ENCODE measurements at regions not wholly inside any gene's neighbourhood (a gene's known extent, or its start where the extent isn't known, plus 50 kb on each side); places are given as distances from the start of the nearest gene placed in this dataset.
A peak's percentile ranks its signal among the peaks of the same experiment; 100 is the strongest.

DNA sequence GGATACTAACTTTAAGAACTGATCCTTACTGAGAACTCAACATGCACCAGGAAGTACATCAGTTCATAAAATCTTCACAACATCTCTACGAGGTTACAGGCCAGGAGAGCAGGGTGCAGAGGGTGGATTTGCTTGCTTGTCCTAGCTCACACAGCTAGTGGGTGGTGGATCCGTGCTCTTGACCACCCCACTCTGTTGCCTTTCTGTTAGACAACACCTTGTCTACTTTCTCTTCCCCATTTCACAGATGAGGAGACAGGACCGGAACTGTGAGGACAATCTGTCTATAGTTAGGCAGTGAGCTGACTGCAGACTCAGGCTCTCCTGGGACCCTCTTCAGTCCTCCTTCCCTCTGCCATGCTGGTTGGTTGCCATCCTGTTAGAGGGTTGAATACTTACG lies 221.7 kb upstream of the TLE3 start:
- no peak for DNase-seq

DNA sequence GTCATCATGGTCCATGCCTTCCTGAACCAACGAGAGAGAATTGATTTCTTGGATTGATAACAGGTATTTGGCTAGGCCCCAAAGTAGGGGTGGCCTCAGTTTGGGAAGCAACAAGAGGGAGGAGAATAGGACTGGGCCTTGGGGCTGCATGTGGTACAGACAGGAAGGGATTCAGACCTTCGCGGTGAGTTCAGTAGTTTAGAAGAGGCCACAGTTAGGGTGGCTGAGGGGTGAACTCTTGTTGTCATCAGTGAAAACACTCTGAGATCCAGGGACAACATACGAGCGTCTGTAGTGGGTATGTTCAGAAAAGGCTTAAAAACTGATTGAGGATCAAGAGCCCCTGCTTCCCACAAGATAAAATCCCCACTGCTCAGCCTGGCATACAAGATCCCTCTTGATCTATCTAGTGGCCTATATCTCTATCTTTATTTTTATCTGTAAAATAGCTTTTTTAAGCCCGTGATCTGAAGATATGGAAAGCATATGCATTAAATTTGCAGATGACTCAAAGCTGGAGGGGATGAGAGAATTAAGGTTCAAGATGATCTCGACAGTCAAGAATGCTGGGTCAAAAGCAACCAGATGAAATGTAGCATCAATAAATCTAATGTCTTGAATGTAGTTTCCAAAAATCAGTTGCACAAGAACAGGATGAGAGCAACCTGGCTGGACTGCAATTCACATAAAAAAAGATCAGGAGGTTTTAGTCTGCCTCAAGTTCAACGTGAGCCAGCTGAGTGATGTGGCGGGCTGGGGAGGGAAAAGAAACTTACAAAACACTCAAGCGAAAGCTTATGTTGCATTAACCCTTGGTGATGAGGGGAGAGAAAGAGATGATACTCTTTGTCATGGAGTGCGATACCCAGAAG lies 221.1 kb upstream of the TLE3 start:
- DNase-seq = no peak

DNA sequence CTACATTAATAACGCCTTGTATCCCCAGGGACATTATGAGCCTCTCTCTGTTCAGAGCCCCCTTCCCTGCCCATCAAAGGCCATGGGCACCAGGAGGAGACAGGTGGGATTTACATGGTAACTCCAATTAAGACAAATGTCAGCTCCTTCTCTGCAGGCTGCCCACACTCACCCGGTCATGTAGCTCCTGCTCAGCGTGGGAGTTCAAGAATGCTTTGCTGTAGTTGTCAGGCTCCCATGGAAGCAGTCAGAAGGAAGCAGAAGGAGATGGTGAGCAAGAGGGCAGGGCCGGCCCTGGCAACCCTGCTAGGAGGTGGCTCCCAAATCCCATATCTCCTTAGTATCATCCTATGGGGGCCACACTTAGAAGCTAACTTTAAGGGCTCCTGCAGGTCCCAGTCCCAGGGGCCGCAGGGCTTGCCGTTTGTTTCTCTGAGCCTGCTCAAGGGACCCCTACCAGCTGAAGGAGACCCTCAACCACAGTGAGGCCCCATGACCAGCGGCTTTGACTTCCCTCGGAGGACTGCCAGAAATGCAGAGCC lies 218.4 kb upstream of the TLE3 start:
- no peak for DNase-seq

DNA sequence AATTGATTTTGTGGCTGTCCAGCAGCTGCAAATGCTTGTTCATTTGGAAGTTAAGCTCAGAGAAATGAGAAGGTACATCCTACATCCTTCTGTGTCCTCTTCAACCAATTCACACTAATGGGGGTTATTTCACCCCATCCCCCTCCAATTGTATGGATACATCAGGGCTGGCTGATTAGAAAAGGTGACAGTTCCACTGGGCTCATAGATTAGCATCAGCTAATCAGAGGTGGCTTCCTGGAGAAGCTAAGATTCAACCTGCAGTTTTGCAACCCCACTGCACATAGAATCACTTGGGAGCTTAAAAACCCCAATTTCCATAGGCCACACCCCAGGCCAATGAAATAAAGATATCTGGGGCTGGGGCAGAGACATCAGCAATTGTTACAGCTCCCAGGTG lies 217.7 kb upstream of the TLE3 start:
- DNase-seq = no peak

DNA sequence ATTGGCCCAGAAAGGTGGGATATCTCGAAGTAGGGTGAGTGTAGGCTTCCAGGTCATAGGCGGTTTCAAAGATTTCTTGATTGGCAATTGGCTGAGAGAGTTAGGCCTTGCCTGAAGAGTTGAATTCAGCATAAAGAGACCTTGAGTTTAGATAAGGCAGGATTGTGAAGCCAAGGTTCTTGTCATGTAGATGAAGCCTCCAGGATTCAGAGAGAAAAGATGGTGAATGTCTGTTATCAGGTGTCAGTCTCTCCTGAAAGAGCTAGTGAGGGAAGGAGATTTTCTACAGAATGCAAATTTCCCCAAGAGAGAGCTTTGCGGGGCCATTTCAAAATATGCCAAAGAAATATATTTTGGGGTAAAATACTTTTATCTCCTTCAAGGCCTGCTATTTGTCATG lies 217.0 kb upstream of the TLE3 start:
- no peak for DNase-seq

DNA sequence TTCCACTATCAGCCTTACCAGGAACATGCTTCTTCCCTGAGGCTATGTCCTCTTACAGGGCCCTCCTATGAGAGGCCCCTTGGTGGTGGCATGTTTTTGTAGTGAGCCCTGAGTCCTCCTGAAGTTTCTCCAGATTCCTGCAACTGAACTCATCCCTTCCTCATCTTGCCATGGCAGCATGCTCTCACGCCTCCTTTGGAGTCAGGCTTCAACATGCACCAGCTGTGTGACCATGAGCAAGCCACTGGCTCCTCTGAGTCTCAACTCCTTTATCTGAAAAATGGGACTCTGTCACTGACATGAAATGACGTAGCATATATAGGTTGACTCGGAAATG lies 216.3 kb upstream of the TLE3 start:
- no peak for DNase-seq

DNA sequence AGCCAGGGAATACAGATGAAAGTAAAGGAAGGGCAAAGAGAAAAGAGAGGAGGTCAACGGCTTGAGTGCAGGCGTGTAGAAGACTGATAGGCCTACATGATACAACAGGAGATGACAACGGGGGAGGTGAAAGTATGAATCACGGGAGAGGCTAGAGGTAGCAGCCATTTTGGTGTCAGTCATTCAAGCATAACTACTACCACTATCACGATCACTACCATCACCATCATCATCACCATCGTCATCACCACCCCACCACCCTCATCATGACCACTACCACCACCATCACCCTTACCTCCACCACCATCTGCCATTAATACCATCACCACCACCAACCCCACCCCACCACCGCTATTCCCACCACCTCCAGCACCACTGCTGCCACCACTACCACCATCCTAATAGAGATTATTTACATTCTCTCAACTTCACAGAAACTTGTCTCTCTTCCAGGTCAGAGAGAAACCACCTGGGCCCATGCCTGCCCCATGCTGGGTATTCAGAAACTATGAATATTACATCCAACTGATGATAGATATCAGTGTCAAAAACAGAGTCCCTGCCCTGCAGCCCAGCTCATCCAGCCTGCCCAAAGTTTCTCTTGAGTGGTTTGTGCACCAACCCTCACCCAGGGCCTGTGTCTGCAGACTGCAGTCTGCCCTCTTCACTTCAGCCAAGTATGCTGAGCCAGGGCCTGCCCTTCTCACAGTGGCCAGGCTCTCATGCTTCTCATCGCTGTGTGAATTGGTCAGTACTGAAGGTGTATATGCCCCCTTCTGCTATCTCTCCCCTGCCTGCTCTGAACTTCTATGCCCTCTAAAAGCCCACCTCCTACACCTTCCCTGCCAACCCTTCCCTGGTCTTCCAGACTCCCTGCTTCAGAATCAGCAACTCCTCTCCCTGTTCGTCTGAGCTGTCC lies 215.6 kb upstream of the TLE3 start:
- no peak for DNase-seq

DNA sequence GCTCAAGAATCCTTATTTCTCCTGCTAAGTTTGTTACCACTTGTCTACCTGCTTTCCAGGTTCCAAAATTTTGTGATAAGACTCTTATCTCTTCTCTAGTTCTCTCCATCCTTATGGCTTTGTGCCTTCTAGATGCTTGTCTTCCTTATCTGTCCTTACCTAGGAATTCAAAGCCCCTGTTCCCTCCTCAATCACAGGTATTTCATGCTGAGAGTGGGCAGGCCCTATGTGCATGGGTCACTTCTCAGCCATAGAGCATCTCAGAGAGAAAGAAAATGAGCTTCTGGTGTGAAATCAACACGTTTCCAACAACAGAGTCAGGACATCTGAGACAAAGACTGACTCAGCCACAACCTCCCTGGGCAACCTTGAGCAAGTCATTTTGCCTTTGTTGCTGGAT lies 214.1 kb upstream of the TLE3 start:
- DNase-seq = no peak

DNA sequence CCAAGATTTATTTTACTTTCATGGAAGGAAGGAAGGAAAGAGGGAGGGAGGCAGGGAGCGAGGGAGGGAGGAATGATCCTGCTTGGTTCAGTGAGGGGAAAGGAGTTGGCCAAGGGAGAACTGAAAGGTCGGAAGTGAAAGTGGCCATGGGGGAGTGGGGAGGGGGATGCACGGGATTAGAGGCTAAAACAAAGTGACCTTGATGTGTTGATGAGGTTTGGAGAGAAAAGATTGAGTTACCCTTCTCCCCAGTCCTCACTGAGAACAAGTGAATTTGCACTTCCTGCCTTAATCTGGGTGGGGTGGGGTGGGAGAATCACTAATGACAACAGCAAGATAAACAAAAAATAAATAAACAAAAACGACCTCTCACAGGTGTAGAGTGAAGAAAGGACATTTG lies 212.0 kb upstream of the TLE3 start:
- no peak for DNase-seq

DNA sequence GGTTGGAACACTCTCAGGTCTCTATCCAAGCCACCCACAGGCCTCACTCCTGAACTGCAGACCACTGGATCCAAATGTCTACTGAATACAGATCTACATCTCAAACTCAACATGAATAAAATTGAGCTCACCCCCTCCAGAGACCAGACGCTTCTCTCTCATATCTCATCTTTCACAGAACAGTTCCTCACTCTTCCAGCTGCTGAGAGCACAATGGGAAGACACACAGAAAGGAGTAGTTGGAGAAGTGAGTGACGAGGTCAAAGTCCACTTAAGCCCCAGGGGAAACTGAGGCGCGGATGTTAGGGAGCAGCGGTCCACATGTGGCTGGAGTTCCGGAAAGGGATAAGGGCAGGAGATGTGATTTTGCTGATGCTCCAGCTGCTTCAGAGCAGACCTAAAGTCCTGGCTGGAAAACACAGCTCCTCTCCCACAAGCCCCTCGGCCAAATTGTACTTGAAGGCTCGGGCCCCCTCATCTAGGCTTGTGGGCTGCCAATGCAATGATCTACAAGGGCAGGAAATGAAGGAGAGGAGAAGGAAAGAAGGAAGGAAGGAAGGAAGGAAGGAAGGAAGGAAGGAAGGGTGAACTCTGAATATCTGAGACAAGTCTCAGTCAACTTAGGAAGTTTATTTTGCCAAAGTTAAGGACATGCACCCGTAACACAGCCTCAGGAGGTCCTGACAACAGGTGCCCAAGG lies 211.2 kb upstream of the TLE3 start:
- DNase-seq = no peak

DNA sequence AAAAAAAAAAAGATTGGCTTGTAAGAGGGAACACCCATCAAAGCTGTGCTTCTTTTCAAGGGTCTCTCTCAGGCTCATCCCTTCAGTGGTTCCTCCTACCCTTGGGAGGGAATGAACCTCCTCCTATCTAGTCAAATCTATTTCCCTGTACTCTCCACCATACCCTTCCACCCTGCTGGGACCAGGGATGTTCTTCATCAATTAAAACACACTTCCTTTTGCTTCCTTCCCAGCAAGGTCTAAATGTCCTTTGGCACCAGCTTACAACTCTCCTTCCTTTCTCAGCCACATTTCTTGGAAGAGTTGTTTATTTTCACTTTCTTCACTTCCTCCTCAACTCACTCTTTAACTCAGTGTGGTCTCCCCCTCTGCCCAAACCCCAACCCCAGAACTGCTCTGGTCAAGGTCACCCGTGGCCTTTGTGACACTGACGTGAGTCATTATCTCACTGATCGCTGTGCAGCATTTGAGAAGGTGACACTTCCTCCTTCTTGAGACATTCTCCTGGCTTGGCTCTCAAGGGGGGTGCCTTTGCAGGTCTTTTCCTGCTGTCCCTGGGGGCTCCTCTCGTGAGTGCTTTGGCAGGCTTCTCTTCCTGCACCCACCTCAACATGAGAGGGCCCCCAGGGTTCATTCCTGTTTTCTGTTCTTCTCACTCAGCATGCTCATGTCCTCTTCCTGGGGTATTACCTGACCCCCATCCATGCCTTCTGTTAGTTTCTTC lies 210.5 kb upstream of the TLE3 start:
- peak in 1 of 5 donors; percentile 19 for DNase-seq

DNA sequence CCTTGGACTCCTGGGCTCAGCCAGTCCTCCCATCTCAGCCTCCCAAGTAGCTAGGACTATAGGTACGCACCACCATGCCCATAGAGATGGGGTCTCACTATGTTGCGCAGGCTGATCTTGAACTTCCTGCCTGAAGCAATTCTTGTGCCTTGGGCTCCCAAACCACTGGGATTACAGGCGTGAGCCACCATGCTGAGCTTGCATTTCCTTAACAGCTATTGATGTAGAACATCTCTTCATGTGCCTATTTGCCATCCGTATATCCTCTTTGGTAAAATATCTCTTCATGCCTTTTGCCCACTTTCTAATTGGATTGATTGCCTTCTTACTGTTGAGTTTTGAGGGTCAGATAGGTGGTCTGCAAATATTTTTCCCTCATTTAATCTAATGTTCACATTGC lies 208.9 kb upstream of the TLE3 start:
- DNase-seq = no peak

DNA sequence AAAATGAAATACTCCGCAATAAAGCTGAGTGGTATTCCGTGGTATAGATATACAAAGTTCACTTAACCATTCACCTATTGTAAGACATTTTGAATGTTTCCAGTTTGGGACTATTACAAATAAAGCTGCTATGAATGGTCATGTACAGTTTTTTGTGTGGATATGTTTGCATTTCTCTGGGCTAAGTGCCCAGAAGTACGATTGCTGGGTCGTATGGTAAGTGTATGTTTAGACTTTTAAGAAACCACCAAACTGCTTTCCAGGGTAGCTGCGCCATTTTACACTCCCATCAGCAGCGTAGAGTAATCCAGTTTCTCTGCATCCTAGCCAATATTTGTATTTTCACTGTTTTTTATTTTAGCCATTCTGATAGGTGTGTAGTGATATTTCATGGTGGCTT lies 208.4 kb upstream of the TLE3 start:
- DNase-seq = no peak

DNA sequence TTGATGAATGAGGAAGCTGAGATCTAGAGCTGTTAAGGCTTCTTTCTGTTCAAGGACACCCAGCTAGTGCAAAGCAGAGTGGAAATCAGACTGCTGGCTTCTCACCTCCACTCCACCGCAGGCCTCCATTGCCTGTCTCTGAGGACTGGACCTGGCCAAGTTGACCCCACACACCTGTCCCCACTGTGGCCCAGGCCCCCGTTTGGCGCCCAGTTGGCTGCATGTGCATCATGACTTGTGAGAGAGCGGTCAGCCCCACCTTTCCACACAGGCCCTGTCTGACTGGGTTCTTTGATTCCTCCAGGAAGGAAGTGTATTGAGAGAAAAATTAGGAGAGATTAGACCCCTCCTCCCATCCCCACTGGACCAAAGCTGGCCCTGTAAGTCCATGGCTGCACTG lies 206.3 kb upstream of the TLE3 start:
- no peak for DNase-seq

DNA sequence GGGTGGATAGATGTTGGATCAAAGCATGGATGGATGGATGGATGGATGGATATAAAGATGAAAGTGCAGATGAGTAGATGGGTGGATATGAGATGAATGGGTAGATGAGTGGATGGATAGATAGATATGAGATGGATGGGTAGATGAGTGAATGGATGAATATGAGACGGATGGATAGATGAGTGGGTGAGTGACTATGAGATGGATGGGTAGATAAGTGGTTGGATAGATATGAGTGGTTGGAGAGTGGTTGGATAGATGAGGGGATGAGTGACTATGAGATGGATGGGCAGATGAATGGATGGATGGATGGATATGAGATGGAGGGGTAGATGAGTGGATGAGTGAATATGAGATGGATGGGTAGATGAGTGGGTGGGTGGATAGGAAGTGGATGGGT lies 204.6 kb upstream of the TLE3 start:
- DNase-seq = no peak

DNA sequence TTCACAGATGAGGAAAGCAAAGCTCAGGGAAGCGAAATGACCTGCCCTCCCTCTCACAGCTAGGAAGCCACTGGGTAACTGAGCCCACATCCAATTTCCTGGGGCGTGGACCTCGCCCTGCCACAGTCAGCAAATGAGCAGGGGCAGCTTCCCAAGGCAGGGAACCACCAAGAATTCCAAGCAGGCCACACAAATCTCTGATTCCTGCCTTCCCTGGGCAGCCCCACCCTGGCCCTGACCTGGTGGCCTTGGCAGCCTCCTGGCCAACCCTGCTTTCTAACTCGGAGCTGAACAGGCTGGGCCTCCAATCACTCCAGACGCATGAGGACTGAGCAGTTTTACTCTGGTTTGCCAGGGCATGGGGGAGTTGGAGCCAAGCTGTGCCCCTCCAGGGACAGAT lies 203.7 kb upstream of the TLE3 start:
- DNase-seq = no peak

DNA sequence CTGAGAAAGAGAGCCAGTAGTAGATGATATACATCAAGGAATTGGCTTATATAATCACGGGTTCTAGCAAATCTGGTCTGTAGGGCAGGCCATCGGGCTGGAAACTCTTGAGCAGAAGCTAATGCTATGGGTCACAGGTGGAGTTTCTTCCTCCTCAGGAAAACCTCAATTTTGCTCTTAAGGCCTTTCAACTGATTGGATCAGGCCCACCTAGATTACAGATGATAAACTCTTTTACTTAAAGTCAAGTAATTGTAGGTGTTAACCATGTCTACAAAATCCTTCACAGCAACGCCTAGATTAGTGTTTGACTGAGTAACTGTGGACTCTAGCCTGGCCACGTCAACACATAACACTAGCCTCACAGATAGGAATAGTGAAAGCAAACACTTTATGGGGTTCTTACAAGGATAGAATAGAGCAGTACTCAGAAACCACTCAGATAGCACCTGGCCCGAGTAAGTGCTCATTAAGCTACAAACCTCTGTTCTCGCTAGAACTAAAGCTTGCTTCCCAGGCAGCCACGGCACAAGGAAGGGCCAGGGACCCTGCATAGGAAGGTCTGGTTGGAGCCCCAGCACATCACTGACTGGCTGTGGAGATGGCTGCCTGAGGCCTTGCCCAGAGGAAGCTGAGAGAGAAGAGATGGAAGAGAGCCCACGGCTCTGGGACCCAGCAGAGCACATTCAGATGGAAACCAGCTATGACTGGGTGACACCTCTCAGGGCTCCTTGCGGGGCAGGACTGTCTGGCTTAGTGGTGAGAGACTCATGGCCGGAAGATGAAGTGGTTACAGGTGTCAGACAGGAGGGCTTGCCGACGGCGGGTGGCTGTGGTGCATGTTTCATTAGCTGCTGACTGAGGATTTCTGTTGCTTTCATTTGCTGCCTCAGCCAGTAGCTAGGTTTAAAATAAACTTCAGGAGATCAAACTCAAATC lies 202.5 kb upstream of the TLE3 start:
- peak; percentile 26 to 74 (median 61) for DNase-seq

DNA sequence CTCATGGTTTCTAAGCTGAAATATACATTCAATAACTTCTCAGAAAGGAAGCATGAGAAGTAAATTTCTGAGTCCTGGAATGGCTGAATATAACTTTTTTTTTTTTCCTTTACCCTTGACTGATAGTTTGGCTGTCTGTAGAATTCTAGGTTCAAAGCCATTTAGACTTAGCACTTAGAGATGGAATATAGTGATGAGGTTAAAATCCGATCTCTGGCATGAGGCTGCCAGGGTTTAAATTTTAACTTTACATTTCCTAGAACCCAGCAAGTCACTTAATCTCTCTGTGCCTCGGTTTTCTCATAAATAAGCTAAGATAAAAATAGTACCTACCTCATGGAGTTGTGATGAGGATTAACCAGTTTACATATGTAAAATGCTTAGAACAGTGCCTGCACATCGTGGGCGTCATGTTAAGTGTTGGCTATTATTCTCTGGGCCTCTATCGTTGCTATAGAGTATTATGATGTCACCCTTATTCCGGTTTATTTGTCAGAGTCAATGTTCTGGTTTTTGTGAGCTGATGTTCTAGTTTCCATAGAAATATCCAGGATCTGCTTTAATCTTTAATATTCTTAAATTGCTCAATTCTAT lies 199.8 kb upstream of the TLE3 start:
- no peak for DNase-seq

DNA sequence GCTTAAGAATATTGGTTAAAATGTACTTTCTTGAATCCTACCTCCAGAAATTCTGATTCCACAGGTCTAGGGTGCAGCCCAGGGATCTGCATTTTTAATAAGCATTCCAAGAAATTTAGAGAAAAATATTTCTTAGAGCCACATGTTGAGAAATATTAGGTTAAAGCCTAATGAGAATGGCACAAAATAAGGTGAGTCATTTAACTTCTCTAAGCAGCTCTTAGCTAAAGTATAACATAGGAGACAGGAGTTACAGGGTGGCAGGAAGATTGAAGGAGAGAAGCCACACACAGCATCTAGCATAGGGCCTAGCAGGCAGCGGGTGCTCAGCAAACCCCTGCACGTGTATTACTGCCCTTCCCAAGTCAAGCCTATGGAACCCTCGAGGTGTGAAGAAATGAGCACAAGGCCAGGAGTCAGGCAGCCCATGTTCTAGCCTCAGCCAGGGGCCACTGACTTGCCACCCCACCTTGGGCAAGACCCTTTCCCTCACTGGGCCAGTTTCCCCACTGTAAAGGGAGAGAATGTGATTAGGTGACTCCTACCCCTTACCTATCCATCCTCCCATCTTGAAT lies 197.1 kb upstream of the TLE3 start:
- no peak for DNase-seq
